DND-41 (cell line): ENCODE measurements at regions not wholly inside any gene's neighbourhood (a gene's known extent, or its start where the extent isn't known, plus 50 kb on each side); places are given as distances from the start of the nearest gene placed in this dataset.

Source experiments
- CTCF ChIP-seq: IDR thresholded peaks from 2 replicates; pipeline ENCODE4 v1.5.1; 2012; ENCODE audit warnings: borderline replicate concordance, low read length, moderate library complexity, mild to moderate bottlenecking; ENCODE audit not compliant: poor library complexity, severe bottlenecking; ENCODE audit errors: extremely low read depth
- EZH2 ChIP-seq: IDR thresholded peaks from 3 replicates; pipeline ENCODE4 v1.6.1; 2012; ENCODE audit warnings: borderline replicate concordance, low read depth, mild to moderate bottlenecking, moderate library complexity, low read length, inconsistent platforms; ENCODE audit not compliant: severe bottlenecking

GRCh38 chr1:29687166-29687565 lies 450.8 kb downstream of the PTPRU start:
- TF ChIP-seq CTCF (no peak), EZH2 (no peak)
